ENCODE measurements at regions not wholly inside any gene's neighbourhood (a gene's known extent, or its start where the extent isn't known, plus 50 kb on each side); places are given as distances from the start of the nearest gene placed in this dataset.
"Not testable (repeated sequence)": the region's sequence is repeated elsewhere in the genome, so short reads cannot be mapped to it uniquely, and the experiment has no call there.

- H3K4me3 ChIP-seq (ENCODE audit: low read depth, low read length), result no peak overlapping the region
- DNase-seq (ENCODE audit: low read depth), result no peak
- TF ChIP-seq CTCF (IDR thresholded peaks at IDR 0.05; ENCODE audit: insufficient read depth, low read length), result no peak
Measured at GRCh38 chr13:71359641-71360040, 507.4 kb downstream of the DACH1 start.

GRCh38 chr13:71358218-71358617 is 508.8 kb downstream of the DACH1 start:
- no peak overlapping the region for H3K4me3 ChIP-seq (ENCODE audit: low read depth, low read length)
- TF ChIP-seq CTCF (IDR thresholded peaks at IDR 0.05; ENCODE audit: insufficient read depth, low read length), result no peak
- no peak for DNase-seq (ENCODE audit: low read depth)

- no peak for TF ChIP-seq CTCF (IDR thresholded peaks at IDR 0.05; ENCODE audit: insufficient read depth, low read length)
- H3K4me3 ChIP-seq (ENCODE audit: low read depth, low read length), result no peak overlapping the region
Measured at GRCh38 chr13:71355010-71355409, 512.0 kb downstream of the DACH1 start.

GRCh38 chr13:71350886-71351285 is 516.1 kb downstream of the DACH1 start:
- no peak for DNase-seq (ENCODE audit: low read depth)
- H3K4me3 ChIP-seq (ENCODE audit: low read depth, low read length), result no peak overlapping the region
- no peak for TF ChIP-seq CTCF (IDR thresholded peaks at IDR 0.05; ENCODE audit: insufficient read depth, low read length)

More at GRCh38 chr13:71355010-71355409, 512.0 kb downstream of the DACH1 start:
- no peak for DNase-seq (ENCODE audit: low read depth)

- H3K4me3 ChIP-seq (ENCODE audit: low read depth, low read length); DNase-seq (ENCODE audit: low read depth): not testable (repeated sequence)
Measured at GRCh38 chr13:71345856-71346255, 521.1 kb downstream of the DACH1 start.

GRCh38 chr13:71339736-71340135 is 527.3 kb downstream of the DACH1 start:
- no peak overlapping the region for H3K4me3 ChIP-seq (ENCODE audit: low read depth, low read length)
- no peak for TF ChIP-seq CTCF (IDR thresholded peaks at IDR 0.05; ENCODE audit: insufficient read depth, low read length)
- DNase-seq (ENCODE audit: low read depth), result no peak

- TF ChIP-seq CTCF (IDR thresholded peaks at IDR 0.05; ENCODE audit: insufficient read depth, low read length), result no peak
Measured at GRCh38 chr13:71339005-71339404, 528.0 kb downstream of the DACH1 start.

More at GRCh38 chr13:71339005-71339404, 528.0 kb downstream of the DACH1 start:
- no peak overlapping the region for H3K4me3 ChIP-seq (ENCODE audit: low read depth, low read length)
- no peak for DNase-seq (ENCODE audit: low read depth)

Measured in fibroblast of the aortic adventitia (primary cell).